ENCODE measurements at regions not wholly inside any gene's neighbourhood (a gene's known extent, or its start where the extent isn't known, plus 50 kb on each side); places are given as distances from the start of the nearest gene placed in this dataset.

DNA sequence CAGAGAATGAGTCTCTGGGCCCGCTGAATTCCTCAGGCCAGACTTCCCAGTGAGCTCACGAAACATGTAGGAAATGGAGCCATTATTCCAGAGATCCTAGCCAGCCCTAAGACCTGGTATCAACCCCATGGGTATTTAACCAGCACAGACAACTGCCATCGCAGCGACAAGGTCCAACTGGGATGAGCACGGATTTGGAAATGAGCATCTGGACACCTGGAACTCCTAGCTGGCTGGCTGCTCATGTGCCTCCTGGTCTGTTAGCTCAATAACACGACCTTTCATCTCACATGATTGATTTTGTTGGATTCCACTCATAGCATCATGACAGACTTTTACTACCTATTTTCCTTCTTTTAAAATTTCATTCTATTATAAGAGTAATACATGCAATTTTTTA is 51.0 kb downstream of the POU3F3 start:
- H3K9me3 ChIP-seq (ENCODE audit: control insufficient read depth in 2 of 2, low read length in 2 of 2): no peaks in the 10 kb centered on the region
- H3K4me3 ChIP-seq (ENCODE audit: low read length in 2 of 2): no peak overlapping the region
- no peaks in the 10 kb centered on the region for H3K4me1 ChIP-seq (ENCODE audit: control insufficient read depth in 2 of 2, insufficient read depth in 2 of 2, low read length in 2 of 2)
- H3K9ac ChIP-seq (ENCODE audit: low read depth in 1 of 2, low read length in 2 of 2): no peak overlapping the region
- H3K27me3 ChIP-seq (ENCODE audit: control insufficient read depth in 2 of 2, insufficient read depth in 2 of 2, low read length in 2 of 2): peaks cover 3 to 11% of the 10 kb centered on the region in 2 donors
- H3K27ac ChIP-seq (ENCODE audit: low read depth in 2 of 2, low read length in 2 of 2): no peak overlapping the region
- no peaks in the 10 kb centered on the region for H3K36me3 ChIP-seq (ENCODE audit: control insufficient read depth in 2 of 2, insufficient read depth in 2 of 2, low read length in 2 of 2)

DNA sequence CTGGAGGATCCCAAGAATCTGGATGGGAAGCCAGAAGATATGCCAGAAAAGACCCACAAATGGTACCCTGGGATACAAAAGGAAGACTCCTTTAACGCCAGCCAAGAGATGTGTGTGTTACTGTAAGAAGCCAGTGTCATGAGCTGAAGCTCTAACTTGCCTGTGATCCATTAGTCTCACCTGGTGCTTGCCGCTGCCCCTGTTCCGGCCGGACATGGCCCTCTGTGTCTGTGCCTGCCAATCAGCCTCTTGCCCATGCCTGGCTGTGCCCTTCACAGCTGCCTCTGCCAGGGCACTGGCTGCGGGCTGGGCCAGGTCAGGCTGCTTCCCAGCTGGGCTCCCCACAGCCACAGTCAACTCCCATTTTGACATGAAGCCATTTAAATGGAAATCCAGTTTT is 55.4 kb downstream of the POU3F3 start:
- Histone ChIP-seq H3K4me1 (ENCODE audit: control insufficient read depth in 2 of 2, insufficient read depth in 2 of 2, low read length in 2 of 2) (no peaks in the 10 kb centered on the region), H3K27ac (ENCODE audit: low read depth in 2 of 2, low read length in 2 of 2) (no peak overlapping the region), H3K27me3 (ENCODE audit: control insufficient read depth in 2 of 2, insufficient read depth in 2 of 2, low read length in 2 of 2) (peaks cover 3 to 11% of the 10 kb centered on the region in 2 donors)

DNA sequence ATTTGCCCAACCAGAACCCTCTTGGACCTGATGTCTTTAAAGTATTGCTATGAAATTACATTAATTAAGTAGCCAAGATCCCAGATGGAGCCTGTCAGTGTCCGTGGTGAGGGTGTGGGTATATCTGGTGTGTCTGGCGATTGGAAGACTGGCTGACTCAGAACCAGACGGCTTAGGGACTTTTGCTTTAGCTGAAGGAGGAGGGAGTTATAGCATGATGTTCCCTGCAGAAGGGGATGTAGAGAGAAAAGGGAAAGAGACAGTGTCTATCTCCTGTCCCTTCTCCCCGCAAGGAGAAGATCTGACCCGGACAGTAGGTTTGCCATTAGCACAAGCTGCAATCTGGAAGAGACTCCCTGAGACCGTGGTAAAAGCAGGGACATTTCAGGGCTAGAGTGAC is 60.6 kb downstream of the POU3F3 start:
- H3K9ac ChIP-seq (ENCODE audit: low read depth in 1 of 2, low read length in 2 of 2): no peak overlapping the region
- no peaks in the 10 kb centered on the region for H3K9me3 ChIP-seq (ENCODE audit: control insufficient read depth in 2 of 2, low read length in 2 of 2)
- no peak overlapping the region for H3K27ac ChIP-seq (ENCODE audit: low read depth in 2 of 2, low read length in 2 of 2)
- no peaks in the 10 kb centered on the region for H3K27me3 ChIP-seq (ENCODE audit: control insufficient read depth in 2 of 2, insufficient read depth in 2 of 2, low read length in 2 of 2)
- no peak overlapping the region for H3K4me3 ChIP-seq (ENCODE audit: low read length in 2 of 2)
- H3K4me1 ChIP-seq (ENCODE audit: control insufficient read depth in 2 of 2, insufficient read depth in 2 of 2, low read length in 2 of 2): no peaks in the 10 kb centered on the region
- no peaks in the 10 kb centered on the region for H3K36me3 ChIP-seq (ENCODE audit: control insufficient read depth in 2 of 2, insufficient read depth in 2 of 2, low read length in 2 of 2)

More for the DNA sequence above, 55.4 kb downstream of the POU3F3 start:
- Histone ChIP-seq H3K4me3 (ENCODE audit: low read length in 2 of 2) (no peak overlapping the region), H3K36me3 (ENCODE audit: control insufficient read depth in 2 of 2, insufficient read depth in 2 of 2, low read length in 2 of 2) (no peaks in the 10 kb centered on the region), H3K9ac (ENCODE audit: low read depth in 1 of 2, low read length in 2 of 2) (no peak overlapping the region), H3K9me3 (ENCODE audit: control insufficient read depth in 2 of 2, low read length in 2 of 2) (no peaks in the 10 kb centered on the region)

- H3K9me3 ChIP-seq (ENCODE audit: control insufficient read depth in 2 of 2, low read length in 2 of 2): no peaks in the 10 kb centered on the region
Measured at GRCh38 chr2:104915107-104915793, 61.3 kb downstream of the POU3F3 start.

DNA sequence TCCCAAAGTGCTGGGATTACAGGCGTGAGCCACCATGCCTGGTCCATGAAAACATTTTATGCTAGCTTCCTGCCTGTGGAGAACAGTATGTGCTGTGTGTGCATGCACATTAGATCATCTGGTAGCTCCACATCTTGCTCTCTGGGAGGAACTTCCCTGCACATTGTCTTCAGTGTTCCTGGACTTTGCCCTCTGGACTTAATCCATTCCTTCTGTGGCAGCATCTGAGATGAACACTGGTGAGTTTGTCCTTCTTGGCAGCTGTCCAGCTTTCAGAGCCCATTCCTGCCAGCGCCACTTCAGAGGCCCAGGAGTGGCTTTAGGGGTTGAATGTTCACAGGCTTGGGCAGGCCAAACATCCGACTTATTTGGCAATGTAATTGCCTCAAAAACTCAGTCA is 65.2 kb downstream of the POU3F3 start:
- H3K9ac ChIP-seq (ENCODE audit: low read depth in 1 of 2, low read length in 2 of 2): no peak overlapping the region
- peaks cover 0 to 4% of the 10 kb centered on the region in 2 donors for H3K27me3 ChIP-seq (ENCODE audit: control insufficient read depth in 2 of 2, insufficient read depth in 2 of 2, low read length in 2 of 2)
- no peak overlapping the region for H3K27ac ChIP-seq (ENCODE audit: low read depth in 2 of 2, low read length in 2 of 2)
- H3K36me3 ChIP-seq (ENCODE audit: control insufficient read depth in 2 of 2, insufficient read depth in 2 of 2, low read length in 2 of 2): no peaks in the 10 kb centered on the region
- no peak overlapping the region for H3K4me3 ChIP-seq (ENCODE audit: low read length in 2 of 2)
- H3K4me1 ChIP-seq (ENCODE audit: control insufficient read depth in 2 of 2, insufficient read depth in 2 of 2, low read length in 2 of 2): no peaks in the 10 kb centered on the region
- no peaks in the 10 kb centered on the region for H3K9me3 ChIP-seq (ENCODE audit: control insufficient read depth in 2 of 2, low read length in 2 of 2)

More at GRCh38 chr2:104915107-104915793, 61.3 kb downstream of the POU3F3 start:
- no peak overlapping the region for H3K4me3 ChIP-seq (ENCODE audit: low read length in 2 of 2)
- no peaks in the 10 kb centered on the region for H3K36me3 ChIP-seq (ENCODE audit: control insufficient read depth in 2 of 2, insufficient read depth in 2 of 2, low read length in 2 of 2)
- no peak overlapping the region for H3K27ac ChIP-seq (ENCODE audit: low read depth in 2 of 2, low read length in 2 of 2)
- no peak overlapping the region for H3K9ac ChIP-seq (ENCODE audit: low read depth in 1 of 2, low read length in 2 of 2)
- no peaks in the 10 kb centered on the region for H3K4me1 ChIP-seq (ENCODE audit: control insufficient read depth in 2 of 2, insufficient read depth in 2 of 2, low read length in 2 of 2)
- H3K27me3 ChIP-seq (ENCODE audit: control insufficient read depth in 2 of 2, insufficient read depth in 2 of 2, low read length in 2 of 2): no peaks in the 10 kb centered on the region

DNA sequence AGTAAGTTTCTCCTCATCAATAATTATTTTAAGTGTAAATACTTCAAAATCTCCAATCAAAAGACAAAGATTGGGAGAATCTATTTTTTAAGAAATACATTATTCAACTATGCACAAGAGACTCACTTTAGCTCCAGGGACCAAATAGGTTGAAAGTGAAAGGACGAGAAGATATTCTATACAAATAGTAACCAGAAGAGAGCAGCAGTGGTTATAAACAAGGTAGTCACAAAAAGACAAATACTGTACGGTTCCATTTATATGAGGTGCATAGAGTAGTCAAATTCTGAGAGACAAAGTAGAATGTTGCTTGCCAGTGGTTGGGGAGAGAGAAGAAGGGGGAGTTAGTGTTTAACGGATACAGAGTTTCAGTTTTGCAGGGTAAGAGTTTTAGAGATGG is 69.8 kb downstream of the POU3F3 start:
- no peaks in the 10 kb centered on the region for H3K4me1 ChIP-seq (ENCODE audit: control insufficient read depth in 2 of 2, insufficient read depth in 2 of 2, low read length in 2 of 2)

DNA sequence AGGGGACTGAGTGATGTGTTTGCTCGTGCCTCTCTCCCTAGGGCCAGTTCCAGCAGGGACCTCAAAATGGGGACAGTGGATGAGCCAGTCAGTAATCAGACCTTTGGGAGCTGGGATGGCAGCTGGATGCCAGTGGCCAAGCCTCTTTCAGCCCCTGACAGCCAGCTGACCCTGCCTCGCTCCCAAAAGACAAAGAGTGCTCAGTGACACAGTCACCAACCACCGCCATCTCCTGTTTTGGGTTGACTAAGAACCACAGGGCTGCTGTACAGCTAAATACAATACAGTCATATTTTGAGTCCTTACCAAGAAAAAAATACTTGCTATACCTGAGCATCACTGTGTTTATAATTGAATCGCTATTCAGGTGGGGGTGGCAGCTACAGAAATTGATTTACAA is 75.7 kb downstream of the POU3F3 start:
- Histone ChIP-seq H3K9me3 (ENCODE audit: control insufficient read depth in 2 of 2, low read length in 2 of 2) (no peaks in the 10 kb centered on the region), H3K4me1 (ENCODE audit: control insufficient read depth in 2 of 2, insufficient read depth in 2 of 2, low read length in 2 of 2) (no peaks in the 10 kb centered on the region), H3K27ac (ENCODE audit: low read depth in 2 of 2, low read length in 2 of 2) (no peak overlapping the region), H3K4me3 (ENCODE audit: low read length in 2 of 2) (no peak overlapping the region), H3K27me3 (ENCODE audit: control insufficient read depth in 2 of 2, insufficient read depth in 2 of 2, low read length in 2 of 2) (no peaks in the 10 kb centered on the region), H3K36me3 (ENCODE audit: control insufficient read depth in 2 of 2, insufficient read depth in 2 of 2, low read length in 2 of 2) (no peaks in the 10 kb centered on the region), H3K9ac (ENCODE audit: low read depth in 1 of 2, low read length in 2 of 2) (no peak overlapping the region)

More for the DNA sequence above, 69.8 kb downstream of the POU3F3 start:
- no peak overlapping the region for H3K4me3 ChIP-seq (ENCODE audit: low read length in 2 of 2)
- peaks cover 0 to 4% of the 10 kb centered on the region in 2 donors for H3K27me3 ChIP-seq (ENCODE audit: control insufficient read depth in 2 of 2, insufficient read depth in 2 of 2, low read length in 2 of 2)
- no peak overlapping the region for H3K9ac ChIP-seq (ENCODE audit: low read depth in 1 of 2, low read length in 2 of 2)
- no peaks in the 10 kb centered on the region for H3K36me3 ChIP-seq (ENCODE audit: control insufficient read depth in 2 of 2, insufficient read depth in 2 of 2, low read length in 2 of 2)
- H3K27ac ChIP-seq (ENCODE audit: low read depth in 2 of 2, low read length in 2 of 2): no peak overlapping the region
- no peaks in the 10 kb centered on the region for H3K9me3 ChIP-seq (ENCODE audit: control insufficient read depth in 2 of 2, low read length in 2 of 2)

DNA sequence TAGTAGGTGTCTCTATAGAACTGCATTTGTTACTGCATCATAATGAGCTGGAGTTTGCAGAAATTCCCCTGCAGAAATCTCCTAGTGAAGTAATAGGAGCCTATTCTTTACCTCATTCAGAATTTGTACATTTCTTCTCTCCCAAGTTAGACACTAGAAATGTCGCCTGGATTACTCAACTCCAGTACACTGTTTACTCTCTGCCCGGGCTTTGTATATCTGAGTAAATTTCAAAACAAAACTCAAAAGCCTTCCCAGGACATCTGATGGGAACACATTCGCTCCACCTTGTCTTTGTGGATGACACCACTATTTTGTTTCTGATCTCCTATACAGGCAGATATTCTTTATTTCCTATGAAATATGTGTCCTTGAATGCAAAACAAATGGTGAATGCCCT is 76.8 kb downstream of the POU3F3 start:
- Histone ChIP-seq H3K27ac (ENCODE audit: low read depth in 2 of 2, low read length in 2 of 2) (no peak overlapping the region), H3K27me3 (ENCODE audit: control insufficient read depth in 2 of 2, insufficient read depth in 2 of 2, low read length in 2 of 2) (no peaks in the 10 kb centered on the region), H3K4me3 (ENCODE audit: low read length in 2 of 2) (no peak overlapping the region), H3K36me3 (ENCODE audit: control insufficient read depth in 2 of 2, insufficient read depth in 2 of 2, low read length in 2 of 2) (no peaks in the 10 kb centered on the region), H3K9ac (ENCODE audit: low read depth in 1 of 2, low read length in 2 of 2) (no peak overlapping the region), H3K9me3 (ENCODE audit: control insufficient read depth in 2 of 2, low read length in 2 of 2) (no peaks in the 10 kb centered on the region), H3K4me1 (ENCODE audit: control insufficient read depth in 2 of 2, insufficient read depth in 2 of 2, low read length in 2 of 2) (no peaks in the 10 kb centered on the region)

DNA sequence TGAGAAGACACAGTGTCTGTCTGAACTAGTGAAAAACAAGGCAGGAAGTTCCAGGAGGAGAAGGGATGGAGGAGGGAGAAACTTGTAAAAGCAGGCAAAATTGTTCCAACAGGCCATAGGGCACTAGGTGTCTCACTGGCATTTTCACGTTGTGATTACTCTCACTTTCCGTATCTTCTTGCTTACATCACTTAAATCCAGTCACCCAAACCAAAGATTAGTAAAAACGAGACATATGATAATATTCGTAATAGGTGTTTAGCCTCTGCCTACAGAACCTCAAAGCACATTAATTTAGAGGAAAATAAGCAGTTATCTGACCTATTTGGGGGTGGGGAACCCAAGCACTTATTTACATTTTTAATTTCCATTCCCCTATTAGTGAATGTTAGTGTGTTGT is 78.3 kb downstream of the POU3F3 start:
- Histone ChIP-seq H3K36me3 (ENCODE audit: control insufficient read depth in 2 of 2, insufficient read depth in 2 of 2, low read length in 2 of 2) (no peaks in the 10 kb centered on the region), H3K4me3 (ENCODE audit: low read length in 2 of 2) (no peak overlapping the region), H3K9me3 (ENCODE audit: control insufficient read depth in 2 of 2, low read length in 2 of 2) (no peaks in the 10 kb centered on the region), H3K27ac (ENCODE audit: low read depth in 2 of 2, low read length in 2 of 2) (no peak overlapping the region), H3K27me3 (ENCODE audit: control insufficient read depth in 2 of 2, insufficient read depth in 2 of 2, low read length in 2 of 2) (no peaks in the 10 kb centered on the region), H3K9ac (ENCODE audit: low read depth in 1 of 2, low read length in 2 of 2) (no peak overlapping the region), H3K4me1 (ENCODE audit: control insufficient read depth in 2 of 2, insufficient read depth in 2 of 2, low read length in 2 of 2) (no peaks in the 10 kb centered on the region)

DNA sequence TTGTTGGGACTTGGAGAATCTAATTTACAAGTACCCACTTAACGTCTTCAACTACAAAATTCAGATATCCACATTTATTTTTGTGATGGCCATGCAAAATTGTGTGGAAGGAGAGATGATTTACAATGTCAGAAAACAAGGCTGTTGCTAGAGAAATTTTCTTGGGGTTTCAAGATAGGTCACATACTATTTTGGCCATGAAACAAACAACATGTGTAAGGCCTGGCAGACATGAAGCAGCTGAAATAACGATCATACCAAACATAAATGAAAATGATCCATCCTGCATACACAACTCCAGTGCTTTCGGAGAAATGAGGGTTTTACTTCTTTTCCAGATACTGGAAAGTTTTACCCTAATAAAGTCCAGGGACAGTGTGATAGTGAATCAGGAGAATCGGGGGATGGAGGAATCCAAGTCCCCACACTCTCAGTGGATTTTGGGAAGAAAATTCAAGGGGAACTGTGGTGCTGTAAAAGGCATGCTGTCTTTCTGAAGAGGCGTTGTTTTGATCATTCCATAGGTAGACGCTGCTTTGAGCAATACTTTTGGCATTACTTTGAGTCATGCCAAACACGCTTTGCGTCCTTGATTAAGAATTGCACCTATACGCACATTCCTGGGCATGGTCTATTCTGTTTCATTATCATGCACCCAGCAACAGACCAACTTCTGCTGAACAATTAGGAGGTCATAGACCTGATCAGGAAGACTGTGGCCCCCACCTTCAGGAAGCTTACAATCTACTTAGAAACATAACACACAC is 79.4 kb downstream of the POU3F3 start:
- H3K27ac ChIP-seq (ENCODE audit: low read depth in 2 of 2, low read length in 2 of 2): no peak overlapping the region
- H3K36me3 ChIP-seq (ENCODE audit: control insufficient read depth in 2 of 2, insufficient read depth in 2 of 2, low read length in 2 of 2): no peaks in the 10 kb centered on the region
- H3K9me3 ChIP-seq (ENCODE audit: control insufficient read depth in 2 of 2, low read length in 2 of 2): no peaks in the 10 kb centered on the region
- no peak overlapping the region for H3K4me3 ChIP-seq (ENCODE audit: low read length in 2 of 2)
- H3K4me1 ChIP-seq (ENCODE audit: control insufficient read depth in 2 of 2, insufficient read depth in 2 of 2, low read length in 2 of 2): no peaks in the 10 kb centered on the region
- no peaks in the 10 kb centered on the region for H3K27me3 ChIP-seq (ENCODE audit: control insufficient read depth in 2 of 2, insufficient read depth in 2 of 2, low read length in 2 of 2)
- H3K9ac ChIP-seq (ENCODE audit: low read depth in 1 of 2, low read length in 2 of 2): no peak overlapping the region

All from mucosa of rectum (tissue), 2 donors.